SU-DHL-6 (cell line): ENCODE measurements at regions not wholly inside any gene's neighbourhood (a gene's known extent, or its start where the extent isn't known, plus 50 kb on each side); places are given as distances from the start of the nearest gene placed in this dataset.

Experiments used
- H2AFZ ChIP-seq: fragments of 200-600 bp; sonication (generic); 2 replicates; pipeline ENCODE4 v1.6.1; 2014; ENCODE audit warnings: low read depth, mild to moderate bottlenecking, moderate library complexity, mixed read lengths, antibody characterized with exemption, low read length; ENCODE audit not compliant: severe bottlenecking
- H3F3A ChIP-seq: fragments of 200-600 bp; shearing (Covaris generic); 2 replicates; pipeline ENCODE4 v1.6.0; 2016; ENCODE audit warnings: antibody characterized with exemption, mild to moderate bottlenecking; ENCODE audit not compliant: insufficient read depth
- H3K27ac ChIP-seq: fragments of 200-600 bp; sonication (generic); 2 replicates; pipeline ENCODE4 v1.5.1; 2016; ENCODE audit warnings: low read depth, mild to moderate bottlenecking, low read length, moderate library complexity, mixed read lengths
- H3K27me3 ChIP-seq: fragments of 200-600 bp; sonication (generic), shearing (Covaris generic); 2 replicates; pipeline ENCODE4 v1.6.0; 2014; ENCODE audit warnings: mild to moderate bottlenecking, low read length
- H3K36me3 ChIP-seq: fragments of 200-600 bp; sonication (generic); 2 replicates; pipeline ENCODE4 v1.6.1; 2014; ENCODE audit warnings: mild to moderate bottlenecking, low read length, mixed read lengths
- H3K4me2 ChIP-seq: fragments of 300-600, 200-600 bp; shearing (Covaris generic), sonication (generic); 2 replicates; pipeline ENCODE4 v1.6.0; 2014; ENCODE audit warnings: low read length, low read depth, mild to moderate bottlenecking; ENCODE audit not compliant: poor library complexity, severe bottlenecking
- H3K4me3 ChIP-seq: fragments of 200-600 bp; sonication (generic); 2 replicates; pipeline ENCODE4 v1.5.1; 2014; ENCODE audit warnings: antibody characterized with exemption, low read length, mild to moderate bottlenecking, mixed read lengths; ENCODE audit not compliant: insufficient read depth, poor library complexity, severe bottlenecking
- H3K79me2 ChIP-seq: fragments of 200-600 bp; sonication (generic); 2 replicates; pipeline ENCODE4 v1.6.1; 2014; ENCODE audit warnings: mild to moderate bottlenecking, low read length, moderate library complexity; ENCODE audit not compliant: insufficient read depth
- H3K9ac ChIP-seq: fragments of 200-600 bp; sonication (generic); 2 replicates; pipeline ENCODE4 v1.7.0; 2014; ENCODE audit warnings: mild to moderate bottlenecking, low read length
- H3K9me2 ChIP-seq: fragments of 200-600 bp; sonication (generic); replicated peaks from 2 replicates; pipeline ENCODE4 v1.6.1; 2014; ENCODE audit warnings: low read length; ENCODE audit not compliant: insufficient read depth
- H3K9me3 ChIP-seq: fragments of 200-600 bp; sonication (generic); 2 replicates; pipeline ENCODE4 v1.6.1; 2014; ENCODE audit warnings: low read length, mixed read lengths; ENCODE audit not compliant: insufficient read depth
- H4K20me1 ChIP-seq: fragments of 200-600 bp; sonication (generic); 2 replicates; pipeline ENCODE4 v1.6.1; 2014; ENCODE audit warnings: low read depth, mild to moderate bottlenecking, antibody characterized with exemption, low read length, moderate library complexity, mixed read lengths
- EZH2phosphoT487 ChIP-seq: fragments of 200-600 bp; sonication (generic), shearing (Covaris generic); conservative IDR thresholded peaks from 2 replicates; pipeline ENCODE4 v1.6.1; 2018; ENCODE audit warnings: mild to moderate bottlenecking, antibody characterized with exemption, low read length, moderate library complexity, mixed read lengths
- TF ChIP-seq, protein P1 (sequence below): fragments of 200-600 bp; sonication (generic); IDR thresholded peaks from one replicate; pipeline ENCODE4 v1.5.1; 2017; ENCODE audit warnings: antibody characterized with exemption, mild to moderate bottlenecking, low read length, moderate library complexity; ENCODE audit not compliant: insufficient read depth, poor library complexity, severe bottlenecking

DNA sequence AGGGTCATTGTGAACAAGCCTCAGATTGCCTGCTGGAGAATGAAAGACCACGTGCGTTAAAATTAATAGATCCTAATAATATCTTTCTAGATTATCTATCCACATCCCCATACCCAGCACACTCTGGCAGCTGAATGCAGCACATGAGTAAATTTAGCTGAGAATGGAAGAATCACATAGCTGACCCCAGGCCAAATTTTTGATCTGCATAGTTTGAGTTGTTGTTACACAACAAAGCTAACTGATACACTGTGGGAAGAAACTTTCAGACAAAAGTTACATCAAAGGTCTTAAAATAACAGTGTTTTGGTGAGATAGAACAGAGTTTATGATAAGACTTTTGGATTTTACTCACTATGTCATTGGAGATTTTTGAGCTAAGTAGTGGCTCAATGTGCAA, 72.4 kb upstream of the ANXA10 start:
- Histone ChIP-seq H3K36me3 (no peaks in the 10 kb centered on the region), H3K27me3 (no peaks in the 10 kb centered on the region), H2AFZ (no peak overlapping the region), H3K4me2 (no peak overlapping the region), H3K79me2 (no peaks in the 10 kb centered on the region), H4K20me1 (no peaks in the 10 kb centered on the region), H3K9me3 (peaks cover 5% of the 10 kb centered on the region; the same call in 1 of the 2 replicates), H3K9me2 (no peaks in the 10 kb centered on the region), H3K4me3 (no peak overlapping the region), H3K9ac (no peak overlapping the region), H3K27ac (no peak overlapping the region), H3F3A (no peaks in the 10 kb centered on the region)
- TF ChIP-seq, protein P1, sequence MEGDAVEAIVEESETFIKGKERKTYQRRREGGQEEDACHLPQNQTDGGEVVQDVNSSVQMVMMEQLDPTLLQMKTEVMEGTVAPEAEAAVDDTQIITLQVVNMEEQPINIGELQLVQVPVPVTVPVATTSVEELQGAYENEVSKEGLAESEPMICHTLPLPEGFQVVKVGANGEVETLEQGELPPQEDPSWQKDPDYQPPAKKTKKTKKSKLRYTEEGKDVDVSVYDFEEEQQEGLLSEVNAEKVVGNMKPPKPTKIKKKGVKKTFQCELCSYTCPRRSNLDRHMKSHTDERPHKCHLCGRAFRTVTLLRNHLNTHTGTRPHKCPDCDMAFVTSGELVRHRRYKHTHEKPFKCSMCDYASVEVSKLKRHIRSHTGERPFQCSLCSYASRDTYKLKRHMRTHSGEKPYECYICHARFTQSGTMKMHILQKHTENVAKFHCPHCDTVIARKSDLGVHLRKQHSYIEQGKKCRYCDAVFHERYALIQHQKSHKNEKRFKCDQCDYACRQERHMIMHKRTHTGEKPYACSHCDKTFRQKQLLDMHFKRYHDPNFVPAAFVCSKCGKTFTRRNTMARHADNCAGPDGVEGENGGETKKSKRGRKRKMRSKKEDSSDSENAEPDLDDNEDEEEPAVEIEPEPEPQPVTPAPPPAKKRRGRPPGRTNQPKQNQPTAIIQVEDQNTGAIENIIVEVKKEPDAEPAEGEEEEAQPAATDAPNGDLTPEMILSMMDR, result no peak
- no peak for TF ChIP-seq EZH2phosphoT487

DNA sequence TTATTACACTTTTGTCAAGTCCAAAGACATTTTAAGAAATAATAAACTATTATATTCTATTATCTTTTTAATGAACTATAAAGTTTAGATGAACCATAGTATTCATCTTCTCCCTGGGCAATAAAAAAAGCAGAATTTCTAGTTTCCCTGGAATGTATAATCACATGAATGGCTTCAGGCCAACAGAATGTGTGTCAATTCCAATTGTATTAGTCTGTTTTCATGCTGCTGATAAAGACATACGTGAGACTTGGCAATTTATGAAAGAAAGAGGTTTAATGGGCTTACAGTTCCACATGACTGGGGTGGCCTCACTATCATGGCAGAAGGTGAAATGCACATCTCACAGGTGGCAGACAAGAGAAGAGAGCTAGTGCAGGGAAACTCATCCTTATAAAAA, 70.7 kb upstream of the ANXA10 start:
- Histone ChIP-seq H3K4me2 (no peak overlapping the region), H3K27ac (no peak overlapping the region), H3K27me3 (no peaks in the 10 kb centered on the region)

DNA sequence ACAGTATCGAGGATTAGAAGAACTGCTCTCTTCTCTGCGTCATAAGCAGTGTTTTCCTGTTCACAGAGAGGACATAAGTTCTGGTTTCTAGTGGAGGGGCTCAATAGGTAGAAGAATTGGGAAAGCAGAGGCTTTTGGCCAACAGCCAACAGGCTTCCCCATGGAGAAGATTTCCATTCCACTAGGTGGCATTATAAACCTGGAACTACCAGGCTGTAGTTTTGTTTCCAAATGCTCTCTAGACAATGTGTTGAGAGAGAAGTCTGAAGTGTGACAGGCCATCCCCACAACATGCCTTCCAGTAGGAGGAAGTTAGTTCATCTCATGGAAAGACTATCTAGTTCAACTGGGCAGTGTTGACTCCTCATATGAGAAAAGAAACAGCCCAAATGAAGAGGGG, 63.8 kb upstream of the ANXA10 start:
- no peaks in the 10 kb centered on the region for H3K36me3 ChIP-seq
- no peak overlapping the region for H3K4me3 ChIP-seq
- no peak overlapping the region for H3K9ac ChIP-seq
- no peaks in the 10 kb centered on the region for H3K9me3 ChIP-seq
- no peak overlapping the region for H3K27ac ChIP-seq
- no peaks in the 10 kb centered on the region for H3F3A ChIP-seq
- no peaks in the 10 kb centered on the region for H3K79me2 ChIP-seq
- H2AFZ ChIP-seq, result no peak overlapping the region
- TF ChIP-seq, protein P1, result no peak
- TF ChIP-seq EZH2phosphoT487, result no peak
- H3K27me3 ChIP-seq, result no peaks in the 10 kb centered on the region
- no peaks in the 10 kb centered on the region for H4K20me1 ChIP-seq
- no peaks in the 10 kb centered on the region for H3K9me2 ChIP-seq
- no peak overlapping the region for H3K4me2 ChIP-seq

More for the DNA sequence above, 70.7 kb upstream of the ANXA10 start:
- Histone ChIP-seq H4K20me1 (no peaks in the 10 kb centered on the region), H3K9me2 (no peaks in the 10 kb centered on the region), H3K79me2 (no peaks in the 10 kb centered on the region), H3K9me3 (peaks cover 5% of the 10 kb centered on the region; the same call in 1 of the 2 replicates), H3K36me3 (no peaks in the 10 kb centered on the region), H3K4me3 (no peak overlapping the region), H2AFZ (no peak overlapping the region), H3K9ac (no peak overlapping the region), H3F3A (no peaks in the 10 kb centered on the region)
- TF ChIP-seq, protein P1, result no peak
